ENCODE measurements at regions not wholly inside any gene's neighbourhood (a gene's known extent, or its start where the extent isn't known, plus 50 kb on each side); places are given as distances from the start of the nearest gene placed in this dataset.
"Not testable (repeated sequence)": the region's sequence is repeated elsewhere in the genome, so short reads cannot be mapped to it uniquely, and the experiment has no call there.

GRCh38 chr3:51618038-51618437 lies 53.0 kb upstream of the TEX264 start:
- BruUV-seq (replicated peaks); H2AK5ac ChIP-seq (ENCODE audit: low read depth, low read length); in situ Hi-C loops (cut with MboI; ENCODE audit: low sequenced_read_pairs); H2BK120ac ChIP-seq (ENCODE audit: low read depth, low read length); H3K56ac ChIP-seq (ENCODE audit: extremely low read depth, insufficient read depth, low read length); H4K8ac ChIP-seq (ENCODE audit: low read depth in 2 of 2, low read length in 2 of 2); H4K5ac ChIP-seq (ENCODE audit: low read depth, low read length); H3K4ac ChIP-seq (ENCODE audit: low read depth, low read length); H2BK5ac ChIP-seq (ENCODE audit: low read depth, low read length, poor library complexity, severe bottlenecking); H3K9me3 ChIP-seq (ENCODE audit: control insufficient read depth, insufficient read depth, low read length); H3K27me3 ChIP-seq (ENCODE audit: control insufficient read depth, insufficient read depth, low read length); H2BK15ac ChIP-seq (ENCODE audit: low read depth, low read length); dilution Hi-C loops (cut with HindIII; ENCODE audit: low sequenced_read_pairs, unreplicated experiment); ATAC-seq (ENCODE audit: low read depth); H2AFZ ChIP-seq (replicated peaks; ENCODE audit: low read length, poor library complexity); CTCF ChIA-PET; H4K91ac ChIP-seq (ENCODE audit: insufficient read depth, low read depth, low read length); H3K23ac ChIP-seq (ENCODE audit: low read depth, low read length); intact Hi-C loops (cut with micrococcal nuclease); H3K4me2 ChIP-seq (ENCODE audit: low read depth, low read length); H2AK9ac ChIP-seq (replicated peaks; ENCODE audit: low read depth, low read length, poor library complexity); H3K18ac ChIP-seq (ENCODE audit: low read depth, low read length); DNase-seq; H3K36me3 ChIP-seq (ENCODE audit: control insufficient read depth, insufficient read depth, low read length); H2BK20ac ChIP-seq (ENCODE audit: low read depth, low read length); H3K14ac ChIP-seq (replicated peaks; ENCODE audit: low read depth, low read length); POLR2A ChIA-PET (ENCODE audit: unreplicated experiment); H3K4me3 ChIP-seq (ENCODE audit: insufficient read depth, low read depth, low read length); H3K9ac ChIP-seq (ENCODE audit: low read depth, low read length); H3K27ac ChIP-seq (ENCODE audit: insufficient read depth, low read length): not testable (repeated sequence)
- peaks cover 20% of the 10 kb centered on the region for H3K9me1 ChIP-seq (ENCODE audit: insufficient read depth, low read length)
- peaks cover 33 to 55% of the 10 kb centered on the region in 2 experiments for H3K79me1 ChIP-seq (ENCODE audit: low read depth in 1 of 2, low read length in 2 of 2)
- H3K4me1 ChIP-seq (ENCODE audit: control insufficient read depth, insufficient read depth, low read length): peaks cover 20% of the 10 kb centered on the region
- peaks cover 28% of the 10 kb centered on the region for H4K20me1 ChIP-seq (ENCODE audit: insufficient read depth, low read length)
- no CpG with 5 or more reads among the region's 8 CpGs for WGBS, 2 experiments (ENCODE audit: extremely low coverage in 2 of 2, insufficient read length in 1 of 2)

All from IMR-90 (cell line).